Activated T-helper 1 cell treated with anti-CD3 and anti-CD28 coated beads, Interleukin-12 subunit alpha, Interleukin-12 subunit beta, Interleukin-2, Interleukin-4 antibody, amounts not matched to agents 30 ng/mL and 10 ng/mL and 1 ng/mL, durations not matched to agents 14 hours and 24 hours and 36 hours (primary cell): ENCODE measurements at regions not wholly inside any gene's neighbourhood (a gene's known extent, or its start where the extent isn't known, plus 50 kb on each side); places are given as distances from the start of the nearest gene placed in this dataset.
A peak's percentile ranks its signal among the peaks of the same experiment; 100 is the strongest.
"Not testable (repeated sequence)": the region's sequence is repeated elsewhere in the genome, so short reads cannot be mapped to it uniquely, and the experiment has no call there.

Source experiments
- DNase-seq: peaks from one replicate; pipeline ENCODE4 v3.0.0; 2021; ENCODE audit warnings: low spot score
- H3K27ac Mint-ChIP-seq: one replicate; pipeline ENCODE4 v1.8.0; 2021; ENCODE audit warnings: mild to moderate bottlenecking, mixed read lengths
- H3K27me3 Mint-ChIP-seq: one replicate; pipeline ENCODE4 v1.8.0; 2022; ENCODE audit warnings: mild to moderate bottlenecking, moderate library complexity, mixed read lengths; ENCODE audit not compliant: insufficient read depth
- H3K36me3 Mint-ChIP-seq: one replicate; pipeline ENCODE4 v1.8.0; 2021; ENCODE audit warnings: low read depth, mixed read lengths
- H3K4me1 Mint-ChIP-seq: one replicate; pipeline ENCODE4 v1.8.0; 2021; ENCODE audit warnings: low read depth, mixed read lengths
- H3K4me3 Mint-ChIP-seq: one replicate; pipeline ENCODE4 v1.8.0; 2021; ENCODE audit warnings: mild to moderate bottlenecking, moderate library complexity, mixed read lengths
- H3K9me3 Mint-ChIP-seq: one replicate; pipeline ENCODE4 v1.8.0; 2021; ENCODE audit warnings: mixed read lengths
- intact Hi-C: fragments of 100-400 bp; cut with micrococcal nuclease; formaldehyde crosslinking; loops from one replicate; pipeline ENCODE4 v1.15.1; 2024

DNA sequence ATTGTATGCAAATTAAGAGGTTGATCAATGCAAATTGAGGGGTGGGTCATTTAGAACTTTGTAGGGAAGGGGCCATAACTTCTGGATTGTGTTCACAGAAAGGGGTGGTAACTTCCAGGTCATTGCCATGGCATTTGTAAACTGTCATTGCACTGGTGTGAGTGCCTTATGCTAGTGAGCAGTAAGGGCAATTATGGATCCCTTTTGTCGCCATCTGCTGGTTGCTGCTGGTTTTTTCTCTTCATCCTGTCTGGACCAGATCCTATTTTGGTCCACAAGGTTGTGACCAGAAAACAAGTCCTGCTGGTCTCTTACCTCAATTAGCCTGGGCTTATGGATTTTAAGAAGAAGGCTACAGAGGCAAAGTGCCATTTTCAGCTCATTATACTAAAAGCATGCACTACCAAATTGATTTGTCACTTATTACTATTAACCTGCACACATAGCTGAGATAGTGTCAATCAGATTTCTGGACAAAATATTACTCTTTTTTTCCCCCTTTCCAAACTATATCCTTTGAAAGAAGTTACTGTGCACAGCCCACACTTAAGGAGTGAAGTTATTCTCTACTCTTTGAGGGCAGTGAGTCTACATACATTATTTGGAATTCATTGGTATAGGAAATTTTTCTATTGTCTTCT, 196.2 kb downstream of the ZC3H11B start:
- Mint-ChIP-seq H3K27me3 (no peaks in the 10 kb centered on the region), H3K36me3 (no peaks in the 10 kb centered on the region), H3K4me1 (no peaks in the 10 kb centered on the region), H3K9me3 (no peaks in the 10 kb centered on the region), H3K4me3 (no peak overlapping the region), H3K27ac (no peak overlapping the region)
- intact Hi-C loops = loop anchor here (1.0 to 10.0 kb wide), 2 partner anchors 212 to 1082 kb away; no protein-coding TSS in a partner anchor
- DNase-seq = peak; percentile 6

- DNase-seq = no peak
- H3K4me1 Mint-ChIP-seq = no peaks in the 10 kb centered on the region
- H3K4me3 Mint-ChIP-seq = no peak overlapping the region
- no peaks in the 10 kb centered on the region for H3K27me3 Mint-ChIP-seq
- H3K36me3 Mint-ChIP-seq = no peaks in the 10 kb centered on the region
- intact Hi-C loops = loop anchor here (1.0 to 10.0 kb wide), 2 partner anchors 212 to 1081 kb away; no protein-coding TSS in a partner anchor
- no peak overlapping the region for H3K27ac Mint-ChIP-seq
- H3K9me3 Mint-ChIP-seq = no peaks in the 10 kb centered on the region
Observed at GRCh38 chr1:219415915-219416314, 197.0 kb downstream of the ZC3H11B start.

DNA sequence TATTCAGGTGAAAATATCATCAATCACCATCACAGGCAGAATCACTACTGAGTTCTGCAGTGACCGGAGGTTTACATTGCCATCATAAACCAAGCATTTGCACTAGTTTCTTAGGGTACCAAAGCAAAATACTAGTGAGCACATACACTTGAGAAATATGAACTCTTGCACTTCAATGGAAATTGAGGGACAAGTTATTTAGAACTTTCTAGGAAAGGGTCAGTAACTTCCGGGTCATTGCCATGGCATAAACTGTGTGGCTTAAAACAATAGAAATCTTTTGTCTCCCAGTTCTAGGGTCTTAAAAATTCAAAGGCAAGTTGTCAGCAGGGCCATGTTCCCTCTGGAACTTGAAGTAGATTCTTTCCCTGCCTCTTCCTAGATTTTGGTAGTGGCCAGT, 197.5 kb downstream of the ZC3H11B start:
- H3K4me1 Mint-ChIP-seq = no peaks in the 10 kb centered on the region
- H3K4me3 Mint-ChIP-seq = no peak overlapping the region
- H3K36me3 Mint-ChIP-seq = no peaks in the 10 kb centered on the region
- H3K9me3 Mint-ChIP-seq = no peaks in the 10 kb centered on the region
- intact Hi-C loops = loop anchor here (10.0 kb wide), 1 partner anchor 1081 kb away; no protein-coding TSS in a partner anchor
- DNase-seq = no peak
- no peaks in the 10 kb centered on the region for H3K27me3 Mint-ChIP-seq
- H3K27ac Mint-ChIP-seq = no peak overlapping the region

GRCh38 chr1:219414250-219414649, 198.7 kb downstream of the ZC3H11B start:
- no peaks in the 10 kb centered on the region for H3K36me3 Mint-ChIP-seq
- intact Hi-C loops = loop anchor here (10.0 kb wide), 1 partner anchor 1079 kb away; no protein-coding TSS in a partner anchor
- H3K4me3 Mint-ChIP-seq = no peak overlapping the region
- H3K4me1 Mint-ChIP-seq = no peaks in the 10 kb centered on the region
- no peaks in the 10 kb centered on the region for H3K27me3 Mint-ChIP-seq
- H3K27ac Mint-ChIP-seq = no peak overlapping the region
- no peak for DNase-seq
- H3K9me3 Mint-ChIP-seq = no peaks in the 10 kb centered on the region

DNA sequence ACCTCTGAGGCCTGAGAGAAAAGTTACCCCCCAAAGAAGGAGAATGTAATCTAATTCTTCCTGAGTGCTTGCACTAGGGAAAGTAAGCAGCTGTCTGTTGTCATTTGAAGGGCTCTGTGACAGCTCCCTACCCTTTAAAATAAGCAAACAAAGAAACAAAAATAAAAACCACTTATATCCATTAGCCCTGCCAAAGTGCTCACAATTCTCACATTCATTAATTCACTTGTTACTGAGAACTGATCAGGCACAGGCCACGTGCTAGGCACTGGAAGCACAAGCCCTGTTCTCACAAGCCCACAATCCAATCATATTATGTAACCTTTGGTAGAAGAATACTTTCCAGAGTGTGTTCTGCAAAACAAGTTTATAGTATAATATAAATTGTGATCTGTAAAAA, 199.4 kb downstream of the ZC3H11B start:
- Mint-ChIP-seq H3K36me3 (no peaks in the 10 kb centered on the region), H3K27me3 (no peaks in the 10 kb centered on the region), H3K27ac (no peak overlapping the region), H3K4me1 (no peaks in the 10 kb centered on the region), H3K4me3 (no peak overlapping the region), H3K9me3 (no peaks in the 10 kb centered on the region)
- DNase-seq = no peak
- intact Hi-C loops = loop anchor here (10.0 kb wide), 1 partner anchor 1079 kb away; no protein-coding TSS in a partner anchor

- Mint-ChIP-seq H3K27ac (no peak overlapping the region), H3K27me3 (no peaks in the 10 kb centered on the region), H3K36me3 (no peaks in the 10 kb centered on the region), H3K4me3 (no peak overlapping the region), H3K4me1 (no peaks in the 10 kb centered on the region), H3K9me3 (no peaks in the 10 kb centered on the region)
- no peak for DNase-seq
- intact Hi-C loops = loop anchor here (10.0 kb wide), 1 partner anchor 1078 kb away; no protein-coding TSS in a partner anchor
Observed at GRCh38 chr1:219412772-219413171, 200.1 kb downstream of the ZC3H11B start.

- H3K4me3 Mint-ChIP-seq, H3K36me3 Mint-ChIP-seq, H3K27me3 Mint-ChIP-seq, H3K9me3 Mint-ChIP-seq, H3K27ac Mint-ChIP-seq, DNase-seq, H3K4me1 Mint-ChIP-seq: not testable (repeated sequence)
- intact Hi-C loops = loop anchor here (10.0 kb wide), 1 partner anchor 1076 kb away; no protein-coding TSS in a partner anchor
Observed at GRCh38 chr1:219410721-219411120, 202.2 kb downstream of the ZC3H11B start.

GRCh38 chr1:219405531-219406331, 207.2 kb downstream of the ZC3H11B start:
- no peaks in the 10 kb centered on the region for H3K9me3 Mint-ChIP-seq
- intact Hi-C loops = no loop called here
- no peak overlapping the region for H3K4me3 Mint-ChIP-seq
- H3K27me3 Mint-ChIP-seq = no peaks in the 10 kb centered on the region
- no peaks in the 10 kb centered on the region for H3K4me1 Mint-ChIP-seq
- H3K36me3 Mint-ChIP-seq = no peaks in the 10 kb centered on the region
- DNase-seq = no peak
- H3K27ac Mint-ChIP-seq = no peak overlapping the region

DNA sequence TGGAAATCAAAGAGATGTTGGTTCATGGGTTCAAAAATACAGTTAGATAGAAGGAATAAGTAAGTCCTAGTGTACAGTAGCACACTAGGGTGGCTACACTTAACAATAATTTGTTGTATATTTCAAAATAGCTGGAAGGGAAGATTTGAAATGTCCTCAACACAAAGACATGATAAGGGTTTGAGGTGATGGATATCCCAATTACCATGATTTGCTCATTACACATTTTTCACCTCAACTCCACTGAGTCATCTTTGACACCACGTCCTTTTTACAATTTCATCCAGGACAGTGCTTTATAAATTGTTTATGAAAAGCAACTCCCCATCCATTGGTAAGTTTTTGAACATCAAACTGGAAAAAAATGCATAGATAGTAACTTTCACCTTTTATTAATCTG, 208.3 kb downstream of the ZC3H11B start:
- Mint-ChIP-seq H3K4me3 (no peak overlapping the region), H3K36me3 (no peaks in the 10 kb centered on the region), H3K27me3 (no peaks in the 10 kb centered on the region), H3K9me3 (no peaks in the 10 kb centered on the region), H3K4me1 (no peaks in the 10 kb centered on the region), H3K27ac (no peak overlapping the region)
- intact Hi-C loops = no loop called here
- no peak for DNase-seq

GRCh38 chr1:219402925-219403324, 210.0 kb downstream of the ZC3H11B start:
- no peak overlapping the region for H3K4me3 Mint-ChIP-seq
- H3K27ac Mint-ChIP-seq = no peak overlapping the region
- H3K36me3 Mint-ChIP-seq = no peaks in the 10 kb centered on the region
- H3K4me1 Mint-ChIP-seq = no peaks in the 10 kb centered on the region
- intact Hi-C loops = no loop called here
- peaks cover 5% of the 10 kb centered on the region for H3K9me3 Mint-ChIP-seq
- DNase-seq = no peak
- no peaks in the 10 kb centered on the region for H3K27me3 Mint-ChIP-seq

DNA sequence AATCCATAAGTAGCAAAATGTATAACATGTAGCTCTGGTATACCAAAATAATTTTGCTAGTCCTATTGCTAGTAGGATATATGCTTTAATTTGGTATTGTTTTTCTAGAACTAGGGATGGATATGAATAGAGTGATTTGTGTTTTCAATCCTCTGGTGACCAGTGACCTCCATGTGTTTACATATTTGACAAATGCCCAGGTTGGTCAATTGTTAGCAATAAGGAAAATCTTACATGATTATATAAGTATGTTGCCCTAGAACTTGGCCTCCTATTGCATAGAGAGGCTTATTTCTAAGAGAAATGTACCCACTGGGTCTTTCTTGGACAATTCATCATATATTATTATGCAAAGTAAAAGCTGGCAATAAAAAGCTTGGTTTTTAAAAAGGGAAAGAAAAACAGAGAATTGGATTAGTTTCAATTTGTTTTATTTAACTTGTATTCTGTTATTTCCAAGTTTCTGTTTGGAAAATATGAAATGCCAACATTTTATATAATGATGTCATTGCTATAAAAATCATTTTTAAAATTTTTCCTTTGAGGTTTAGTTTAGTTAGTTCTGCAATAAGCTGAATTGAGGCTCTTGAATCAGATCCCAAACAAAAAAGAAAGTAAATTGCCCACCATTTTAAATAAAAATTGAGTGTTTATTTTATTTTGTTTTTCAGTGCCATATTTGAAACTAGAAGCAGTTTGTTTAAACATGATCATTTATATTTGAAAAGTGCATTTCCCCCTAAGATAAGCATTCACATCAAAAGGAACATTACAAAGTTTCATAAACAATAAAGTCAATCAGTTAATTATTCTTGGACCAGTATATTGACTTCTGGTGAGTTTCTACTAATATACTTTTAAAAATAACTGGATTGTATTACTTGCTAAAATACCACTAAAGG, 210.9 kb downstream of the ZC3H11B start:
- intact Hi-C loops = no loop called here
- H3K4me1 Mint-ChIP-seq = no peaks in the 10 kb centered on the region

DNA sequence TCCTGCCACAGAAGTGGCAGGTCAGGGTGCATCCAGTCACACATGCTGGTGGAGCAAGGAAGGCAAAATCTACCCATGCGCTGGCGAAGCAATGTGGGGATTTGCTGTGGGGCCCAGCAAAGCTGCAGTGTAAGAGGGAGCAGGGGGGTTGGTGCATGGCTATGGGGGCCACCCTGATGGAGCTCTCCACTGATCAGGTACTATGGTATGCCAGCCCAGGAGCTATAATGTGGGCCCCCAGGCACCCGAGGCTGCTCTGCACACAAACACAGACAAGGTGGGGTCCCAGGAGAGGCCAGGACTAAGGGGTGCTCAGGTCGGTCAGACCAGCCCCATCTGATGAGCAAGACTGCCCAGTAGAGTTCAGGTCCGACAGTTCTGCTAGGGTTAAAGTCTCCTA, 213.5 kb downstream of the ZC3H11B start:
- H3K9me3 Mint-ChIP-seq = peaks cover 8% of the 10 kb centered on the region
- no peak overlapping the region for H3K4me3 Mint-ChIP-seq
- no peaks in the 10 kb centered on the region for H3K27me3 Mint-ChIP-seq
- H3K4me1 Mint-ChIP-seq = no peaks in the 10 kb centered on the region
- H3K27ac Mint-ChIP-seq = no peak overlapping the region
- DNase-seq = no peak
- intact Hi-C loops = no loop called here
- H3K36me3 Mint-ChIP-seq = no peaks in the 10 kb centered on the region

More for the DNA sequence above, 210.9 kb downstream of the ZC3H11B start:
- Mint-ChIP-seq H3K27ac (no peak overlapping the region), H3K36me3 (no peaks in the 10 kb centered on the region), H3K27me3 (no peaks in the 10 kb centered on the region), H3K9me3 (peaks cover 8% of the 10 kb centered on the region), H3K4me3 (no peak overlapping the region)
- no peak for DNase-seq
